ENCODE measurements at regions not wholly inside any gene's neighbourhood (a gene's known extent, or its start where the extent isn't known, plus 50 kb on each side); places are given as distances from the start of the nearest gene placed in this dataset.

GRCh38 chr12:61629702-61630101 lies 630.5 kb upstream of the USP15 start:
- intact Hi-C loops (cut with DNase I, micrococcal nuclease) = no loop called here
- Histone ChIP-seq H3K4me3 (ENCODE audit: low read length) (no peak overlapping the region), H3K27ac (ENCODE audit: low read depth in 1 of 2, low read length in 2 of 2) (no peak overlapping the region), H3K4me1 (ENCODE audit: insufficient read depth, low read length) (no peaks in the 10 kb centered on the region), H3K36me3 (ENCODE audit: insufficient read depth, low read length) (no peaks in the 10 kb centered on the region), H3K27me3 (ENCODE audit: control insufficient read depth in 1 of 2, insufficient read depth in 2 of 2, low read length in 2 of 2) (no peaks in the 10 kb centered on the region), H3K9me3 (ENCODE audit: control insufficient read depth in 1 of 2, insufficient read depth in 1 of 2, low read length in 2 of 2) (no peaks in the 10 kb centered on the region)
- ATAC-seq (ENCODE audit: poor library complexity) (no peak), DNase-seq (no peak)
- POLR2A ChIA-PET = no interaction called here
- Mint-ChIP-seq H3K27me3 (no peaks in the 10 kb centered on the region), H3K4me1 (ENCODE audit: low read depth) (no peaks in the 10 kb centered on the region), H3K9me3 (peaks cover 13% of the 10 kb centered on the region), H3K4me3 (no peak overlapping the region), H3K27ac (no peak overlapping the region), H3K36me3 (ENCODE audit: low read depth) (no peaks in the 10 kb centered on the region)
- no peak for TF ChIP-seq CTCF (IDR thresholded peaks at IDR 0.05)
- CTCF ChIA-PET = no interaction called here

- no peaks in the 10 kb centered on the region for H3K4me1 ChIP-seq (ENCODE audit: insufficient read depth, low read length)
- Mint-ChIP-seq H3K36me3 (ENCODE audit: low read depth) (no peaks in the 10 kb centered on the region), H3K4me1 (ENCODE audit: low read depth) (no peaks in the 10 kb centered on the region), H3K27me3 (no peaks in the 10 kb centered on the region), H3K4me3 (no peak overlapping the region), H3K27ac (no peak overlapping the region), H3K9me3 (no peaks in the 10 kb centered on the region)
- DNase-seq (no peak), ATAC-seq (ENCODE audit: poor library complexity) (no peak)
- no peak overlapping the region for H3K4me3 ChIP-seq (ENCODE audit: low read length)
- intact Hi-C loops (cut with DNase I, micrococcal nuclease) = no loop called here
- TF ChIP-seq CTCF (IDR thresholded peaks at IDR 0.05) = no peak
- CTCF ChIA-PET = no interaction called here
- no peaks in the 10 kb centered on the region for H3K36me3 ChIP-seq (ENCODE audit: insufficient read depth, low read length)
- no peaks in the 10 kb centered on the region for H3K27me3 ChIP-seq (ENCODE audit: control insufficient read depth in 1 of 2, insufficient read depth in 2 of 2, low read length in 2 of 2)
- POLR2A ChIA-PET = no interaction called here
- H3K27ac ChIP-seq (ENCODE audit: low read depth in 1 of 2, low read length in 2 of 2) = no peak overlapping the region
- no peaks in the 10 kb centered on the region for H3K9me3 ChIP-seq (ENCODE audit: control insufficient read depth in 1 of 2, insufficient read depth in 1 of 2, low read length in 2 of 2)
Measured at GRCh38 chr12:61646639-61647038, 613.6 kb upstream of the USP15 start.

- H3K4me1 ChIP-seq (ENCODE audit: insufficient read depth, low read length) = no peaks in the 10 kb centered on the region
- no peak overlapping the region for H3K27ac Mint-ChIP-seq
- no peaks in the 10 kb centered on the region for H3K27me3 ChIP-seq (ENCODE audit: control insufficient read depth in 1 of 2, insufficient read depth in 2 of 2, low read length in 2 of 2)
- no peak for DNase-seq
- ChIA-PET POLR2A (no interaction called here), CTCF (no interaction called here)
- H3K4me3 ChIP-seq (ENCODE audit: low read length) = no peak overlapping the region
- no peaks in the 10 kb centered on the region for H3K27me3 Mint-ChIP-seq
- no peaks in the 10 kb centered on the region for H3K9me3 ChIP-seq (ENCODE audit: control insufficient read depth in 1 of 2, insufficient read depth in 1 of 2, low read length in 2 of 2)
- ATAC-seq (ENCODE audit: poor library complexity) = no peak
- no peak for TF ChIP-seq CTCF (IDR thresholded peaks at IDR 0.05)
- no peak overlapping the region for H3K27ac ChIP-seq (ENCODE audit: low read depth in 1 of 2, low read length in 2 of 2)
- no peaks in the 10 kb centered on the region for H3K4me1 Mint-ChIP-seq (ENCODE audit: low read depth)
- no peaks in the 10 kb centered on the region for H3K36me3 ChIP-seq (ENCODE audit: insufficient read depth, low read length)
- H3K36me3 Mint-ChIP-seq (ENCODE audit: low read depth) = no peaks in the 10 kb centered on the region
- no peak overlapping the region for H3K4me3 Mint-ChIP-seq
- intact Hi-C loops (cut with DNase I, micrococcal nuclease) = no loop called here
- no peaks in the 10 kb centered on the region for H3K9me3 Mint-ChIP-seq
Measured at GRCh38 chr12:61647566-61647965, 612.6 kb upstream of the USP15 start.
